ENCODE measurements at regions not wholly inside any gene's neighbourhood (a gene's known extent, or its start where the extent isn't known, plus 50 kb on each side); places are given as distances from the start of the nearest gene placed in this dataset.

DNA sequence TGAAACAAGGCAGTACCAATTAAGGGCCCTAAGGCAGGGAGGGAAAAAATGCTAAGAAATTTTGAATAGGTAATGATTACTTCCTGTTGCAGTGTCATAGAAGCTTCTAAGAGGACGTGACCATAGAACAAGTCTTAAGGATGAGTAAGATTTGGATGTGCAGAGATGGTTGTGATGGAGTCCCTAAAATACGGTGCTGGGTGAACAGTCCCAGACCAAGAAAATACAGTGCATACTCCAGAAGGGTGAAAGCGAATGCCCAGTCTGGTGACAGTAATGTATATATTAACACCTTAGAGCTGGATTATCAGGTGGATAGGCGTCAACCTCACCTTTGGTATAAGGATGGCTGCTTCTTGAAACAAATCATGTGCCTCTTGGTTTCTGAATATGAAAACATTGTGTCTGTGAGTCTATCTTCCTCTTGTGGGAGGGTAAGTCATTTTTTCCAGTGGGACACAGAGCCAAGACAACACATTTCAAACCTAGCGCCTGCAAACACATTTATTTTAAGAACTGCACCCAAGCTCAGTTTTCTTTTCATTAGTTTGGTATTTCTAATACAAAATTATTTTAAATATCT lies 101.2 kb upstream of the TP63 start:
- no peak overlapping the region for H3K4me3 ChIP-seq (ENCODE audit: low read length)
- WGBS (ENCODE audit: extremely low coverage, insufficient coverage, low lambda C conversion rate), result no CpG with 5 or more reads among the region's 5 CpGs
- no peak overlapping the region for H2BK120ac ChIP-seq (ENCODE audit: low read depth, low read length)
- no peak overlapping the region for H3K56ac ChIP-seq (ENCODE audit: low read length)
- H3K9ac ChIP-seq (ENCODE audit: low read length), result no peak overlapping the region
- H2BK5ac ChIP-seq (ENCODE audit: low read length), result no peak overlapping the region
- H2BK15ac ChIP-seq (replicated peaks; ENCODE audit: low read depth), result no peak overlapping the region
- no peak overlapping the region for H3K4me2 ChIP-seq (ENCODE audit: low read length)
- H2AK5ac ChIP-seq (ENCODE audit: low read length), result no peak overlapping the region
- no peak overlapping the region for H3K18ac ChIP-seq (ENCODE audit: low read length)
- no peak overlapping the region for H3K23ac ChIP-seq (ENCODE audit: low read length)
- H3K79me2 ChIP-seq (ENCODE audit: control insufficient read depth, insufficient read depth, low read length), result no peaks in the 10 kb centered on the region
- no peaks in the 10 kb centered on the region for H3K79me1 ChIP-seq (ENCODE audit: low read length)
- no peak for DNase-seq
- H4K8ac ChIP-seq (ENCODE audit: low read depth, low read length), result no peak overlapping the region
- no peak overlapping the region for H4K5ac ChIP-seq (ENCODE audit: low read length)
- no peaks in the 10 kb centered on the region for H3K27me3 ChIP-seq (ENCODE audit: insufficient read depth, low read length, poor library complexity)
- H3K4ac ChIP-seq (ENCODE audit: low read depth, low read length), result no peak overlapping the region
- H3K27ac ChIP-seq (ENCODE audit: low read depth, low read length), result no peak overlapping the region
- no peaks in the 10 kb centered on the region for H3K4me1 ChIP-seq (ENCODE audit: control insufficient read depth, low read depth, low read length)
- no peaks in the 10 kb centered on the region for H3K36me3 ChIP-seq (ENCODE audit: control insufficient read depth, insufficient read depth, low read length)

DNA sequence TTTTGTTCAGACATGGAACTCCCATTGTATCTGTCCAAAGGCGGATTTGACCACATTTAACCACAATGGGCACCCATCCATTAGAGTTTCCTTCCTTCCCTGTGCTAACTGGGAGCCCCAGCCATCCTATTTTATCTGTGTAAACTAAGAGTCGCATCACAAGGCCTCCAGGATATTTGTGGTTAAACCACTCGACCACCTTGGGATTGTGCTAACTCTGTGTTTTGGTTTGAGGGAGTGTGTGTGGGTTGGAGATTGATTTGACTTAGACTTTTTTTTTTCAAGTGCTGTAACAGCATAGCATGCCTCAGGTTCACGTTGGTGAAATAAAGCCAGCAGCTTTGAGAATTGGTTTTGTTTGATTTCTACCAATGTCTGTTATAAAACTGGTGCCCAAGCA lies 100.4 kb upstream of the TP63 start:
- no CpG with 5 or more reads among the region's 4 CpGs for WGBS (ENCODE audit: extremely low coverage, insufficient coverage, low lambda C conversion rate)
- H2AK5ac ChIP-seq (ENCODE audit: low read length), result no peak overlapping the region
- H3K9ac ChIP-seq (ENCODE audit: low read length), result no peak overlapping the region
- no peaks in the 10 kb centered on the region for H3K4me1 ChIP-seq (ENCODE audit: control insufficient read depth, low read depth, low read length)
- no peak overlapping the region for H3K4me2 ChIP-seq (ENCODE audit: low read length)
- no peak overlapping the region for H4K8ac ChIP-seq (ENCODE audit: low read depth, low read length)
- no peak overlapping the region for H3K27ac ChIP-seq (ENCODE audit: low read depth, low read length)
- no peak overlapping the region for H3K18ac ChIP-seq (ENCODE audit: low read length)
- no peaks in the 10 kb centered on the region for H3K36me3 ChIP-seq (ENCODE audit: control insufficient read depth, insufficient read depth, low read length)
- H3K56ac ChIP-seq (ENCODE audit: low read length), result no peak overlapping the region
- H4K5ac ChIP-seq (ENCODE audit: low read length), result no peak overlapping the region
- DNase-seq, result no peak
- no peak overlapping the region for H3K4ac ChIP-seq (ENCODE audit: low read depth, low read length)
- no peak overlapping the region for H2BK5ac ChIP-seq (ENCODE audit: low read length)
- H3K23ac ChIP-seq (ENCODE audit: low read length), result no peak overlapping the region
- no peaks in the 10 kb centered on the region for H3K79me2 ChIP-seq (ENCODE audit: control insufficient read depth, insufficient read depth, low read length)
- H2BK120ac ChIP-seq (ENCODE audit: low read depth, low read length), result no peak overlapping the region
- H3K4me3 ChIP-seq (ENCODE audit: low read length), result no peak overlapping the region
- H3K79me1 ChIP-seq (ENCODE audit: low read length), result no peaks in the 10 kb centered on the region
- H2BK15ac ChIP-seq (replicated peaks; ENCODE audit: low read depth), result no peak overlapping the region
- no peaks in the 10 kb centered on the region for H3K27me3 ChIP-seq (ENCODE audit: insufficient read depth, low read length, poor library complexity)

DNA sequence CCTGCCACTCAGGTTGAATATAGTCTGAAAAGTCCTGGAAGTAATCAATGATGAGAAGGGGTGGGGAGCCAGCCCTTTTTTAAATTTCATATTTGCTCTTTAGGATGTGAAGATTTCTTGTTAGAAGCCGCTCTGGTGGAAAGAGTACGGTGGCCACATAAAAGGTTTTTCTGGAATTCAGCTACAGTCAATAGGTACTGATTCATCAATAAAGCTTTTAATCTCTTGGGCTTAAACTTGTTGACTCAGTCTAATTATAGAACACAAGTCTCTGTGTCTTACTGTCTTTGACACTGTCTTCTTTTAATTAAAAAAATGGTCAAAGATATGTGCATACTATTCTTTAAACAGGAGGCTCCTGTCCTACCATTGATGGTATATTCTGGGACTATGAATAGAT lies 99.9 kb upstream of the TP63 start:
- no peak overlapping the region for H3K4me2 ChIP-seq (ENCODE audit: low read length)
- H3K18ac ChIP-seq (ENCODE audit: low read length), result no peak overlapping the region
- H3K4ac ChIP-seq (ENCODE audit: low read depth, low read length), result no peak overlapping the region
- H3K79me2 ChIP-seq (ENCODE audit: control insufficient read depth, insufficient read depth, low read length), result no peaks in the 10 kb centered on the region
- H4K8ac ChIP-seq (ENCODE audit: low read depth, low read length), result no peak overlapping the region
- H3K4me3 ChIP-seq (ENCODE audit: low read length), result no peak overlapping the region
- WGBS (ENCODE audit: extremely low coverage, insufficient coverage, low lambda C conversion rate), result no CpG with 5 or more reads among the region's 2 CpGs
- no peak overlapping the region for H2BK5ac ChIP-seq (ENCODE audit: low read length)
- H3K79me1 ChIP-seq (ENCODE audit: low read length), result no peaks in the 10 kb centered on the region
- H3K36me3 ChIP-seq (ENCODE audit: control insufficient read depth, insufficient read depth, low read length), result no peaks in the 10 kb centered on the region
- no peak for DNase-seq
- no peak overlapping the region for H3K56ac ChIP-seq (ENCODE audit: low read length)
- H2AK5ac ChIP-seq (ENCODE audit: low read length), result no peak overlapping the region
- H3K4me1 ChIP-seq (ENCODE audit: control insufficient read depth, low read depth, low read length), result no peaks in the 10 kb centered on the region
- H4K5ac ChIP-seq (ENCODE audit: low read length), result no peak overlapping the region
- no peak overlapping the region for H2BK15ac ChIP-seq (replicated peaks; ENCODE audit: low read depth)
- H3K27me3 ChIP-seq (ENCODE audit: insufficient read depth, low read length, poor library complexity), result no peaks in the 10 kb centered on the region
- no peak overlapping the region for H3K27ac ChIP-seq (ENCODE audit: low read depth, low read length)
- H3K9ac ChIP-seq (ENCODE audit: low read length), result no peak overlapping the region
- H2BK120ac ChIP-seq (ENCODE audit: low read depth, low read length), result no peak overlapping the region
- no peak overlapping the region for H3K23ac ChIP-seq (ENCODE audit: low read length)

DNA sequence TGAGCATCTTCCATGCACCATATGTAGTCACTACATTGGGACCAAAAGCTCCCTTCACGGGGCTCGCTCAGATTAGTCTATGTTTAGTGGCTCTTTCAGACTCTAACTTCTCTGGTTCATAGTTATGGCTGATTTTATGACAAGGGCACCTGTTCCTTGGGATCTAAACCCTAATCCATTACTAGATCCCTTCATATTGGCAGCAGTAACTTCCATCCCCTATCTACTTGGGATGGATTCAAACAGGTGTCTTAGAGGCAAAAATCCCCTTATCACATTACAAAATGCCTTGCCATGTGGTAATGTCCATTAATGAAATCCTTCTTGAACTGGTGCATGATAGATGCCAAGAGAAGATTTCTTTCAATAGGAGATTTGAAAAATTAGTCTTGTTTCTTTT lies 96.7 kb upstream of the TP63 start:
- H3K56ac ChIP-seq (ENCODE audit: low read length), result no peak overlapping the region
- no peak overlapping the region for H2BK120ac ChIP-seq (ENCODE audit: low read depth, low read length)
- no peaks in the 10 kb centered on the region for H3K36me3 ChIP-seq (ENCODE audit: control insufficient read depth, insufficient read depth, low read length)
- H2BK5ac ChIP-seq (ENCODE audit: low read length), result no peak overlapping the region
- no peak overlapping the region for H4K5ac ChIP-seq (ENCODE audit: low read length)
- H2BK15ac ChIP-seq (replicated peaks; ENCODE audit: low read depth), result no peak overlapping the region
- no peaks in the 10 kb centered on the region for H3K79me2 ChIP-seq (ENCODE audit: control insufficient read depth, insufficient read depth, low read length)
- DNase-seq, result no peak
- no peak overlapping the region for H3K23ac ChIP-seq (ENCODE audit: low read length)
- H3K79me1 ChIP-seq (ENCODE audit: low read length), result no peaks in the 10 kb centered on the region
- H3K9ac ChIP-seq (ENCODE audit: low read length), result no peak overlapping the region
- no peak overlapping the region for H2AK5ac ChIP-seq (ENCODE audit: low read length)
- H3K27ac ChIP-seq (ENCODE audit: low read depth, low read length), result no peak overlapping the region
- no peak overlapping the region for H4K8ac ChIP-seq (ENCODE audit: low read depth, low read length)
- H3K18ac ChIP-seq (ENCODE audit: low read length), result no peak overlapping the region
- no peak overlapping the region for H3K4me2 ChIP-seq (ENCODE audit: low read length)
- no peaks in the 10 kb centered on the region for H3K27me3 ChIP-seq (ENCODE audit: insufficient read depth, low read length, poor library complexity)
- no peak overlapping the region for H3K4ac ChIP-seq (ENCODE audit: low read depth, low read length)
- no CpG with 5 or more reads among the region's 2 CpGs for WGBS (ENCODE audit: extremely low coverage, insufficient coverage, low lambda C conversion rate)
- H3K4me1 ChIP-seq (ENCODE audit: control insufficient read depth, low read depth, low read length), result no peaks in the 10 kb centered on the region
- H3K4me3 ChIP-seq (ENCODE audit: low read length), result no peak overlapping the region

- Histone ChIP-seq H2BK15ac (replicated peaks; ENCODE audit: low read depth) (no peak overlapping the region), H3K27me3 (ENCODE audit: insufficient read depth, low read length, poor library complexity) (no peaks in the 10 kb centered on the region)
- no CpG with 5 or more reads among the region's 1 CpG for WGBS (ENCODE audit: extremely low coverage, insufficient coverage, low lambda C conversion rate)
Observed at GRCh38 chr3:189537135-189537534, 94.1 kb upstream of the TP63 start.

DNA sequence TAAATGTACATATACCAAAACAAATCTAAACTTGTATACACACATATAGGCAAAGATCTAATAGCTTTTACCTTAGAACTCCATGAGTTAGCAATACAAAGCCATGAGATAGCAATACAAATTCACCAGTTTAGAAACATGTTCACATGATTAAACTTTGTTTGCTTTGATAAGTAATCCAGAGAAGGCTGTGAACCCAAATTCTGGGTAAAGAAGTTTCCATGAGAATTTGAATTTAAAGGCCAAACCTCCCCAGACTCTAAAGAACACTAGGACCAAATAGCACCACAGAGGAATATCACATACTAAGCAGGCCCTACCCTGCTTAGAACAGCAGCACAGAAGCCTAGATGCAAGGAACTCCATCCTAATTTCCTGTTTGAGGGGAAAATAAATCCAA lies 83.7 kb upstream of the TP63 start:
- no peak overlapping the region for H3K23ac ChIP-seq (ENCODE audit: low read length)
- no peak overlapping the region for H2BK5ac ChIP-seq (ENCODE audit: low read length)
- no peaks in the 10 kb centered on the region for H3K27me3 ChIP-seq (ENCODE audit: insufficient read depth, low read length, poor library complexity)
- no peak overlapping the region for H3K4me2 ChIP-seq (ENCODE audit: low read length)
- no peak overlapping the region for H3K56ac ChIP-seq (ENCODE audit: low read length)
- H3K79me1 ChIP-seq (ENCODE audit: low read length), result no peaks in the 10 kb centered on the region
- H3K4me3 ChIP-seq (ENCODE audit: low read length), result no peak overlapping the region
- no peak overlapping the region for H4K5ac ChIP-seq (ENCODE audit: low read length)
- no peak overlapping the region for H3K27ac ChIP-seq (ENCODE audit: low read depth, low read length)
- H2BK15ac ChIP-seq (replicated peaks; ENCODE audit: low read depth), result no peak overlapping the region
- H3K4me1 ChIP-seq (ENCODE audit: control insufficient read depth, low read depth, low read length), result no peaks in the 10 kb centered on the region
- no peak overlapping the region for H2BK120ac ChIP-seq (ENCODE audit: low read depth, low read length)
- no peak for DNase-seq
- no peaks in the 10 kb centered on the region for H3K79me2 ChIP-seq (ENCODE audit: control insufficient read depth, insufficient read depth, low read length)
- H4K8ac ChIP-seq (ENCODE audit: low read depth, low read length), result no peak overlapping the region
- H3K9ac ChIP-seq (ENCODE audit: low read length), result no peak overlapping the region
- H2AK5ac ChIP-seq (ENCODE audit: low read length), result no peak overlapping the region
- no peak overlapping the region for H3K18ac ChIP-seq (ENCODE audit: low read length)
- no peak overlapping the region for H3K4ac ChIP-seq (ENCODE audit: low read depth, low read length)
- H3K36me3 ChIP-seq (ENCODE audit: control insufficient read depth, insufficient read depth, low read length), result no peaks in the 10 kb centered on the region

More at GRCh38 chr3:189537135-189537534, 94.1 kb upstream of the TP63 start:
- no peaks in the 10 kb centered on the region for H3K36me3 ChIP-seq (ENCODE audit: control insufficient read depth, insufficient read depth, low read length)
- no peak overlapping the region for H2BK120ac ChIP-seq (ENCODE audit: low read depth, low read length)
- no peak overlapping the region for H3K18ac ChIP-seq (ENCODE audit: low read length)
- no peak overlapping the region for H4K8ac ChIP-seq (ENCODE audit: low read depth, low read length)
- no peak overlapping the region for H2AK5ac ChIP-seq (ENCODE audit: low read length)
- H3K79me2 ChIP-seq (ENCODE audit: control insufficient read depth, insufficient read depth, low read length), result no peaks in the 10 kb centered on the region
- H3K4me3 ChIP-seq (ENCODE audit: low read length), result no peak overlapping the region
- H3K56ac ChIP-seq (ENCODE audit: low read length), result no peak overlapping the region
- no peak overlapping the region for H3K9ac ChIP-seq (ENCODE audit: low read length)
- no peak overlapping the region for H2BK5ac ChIP-seq (ENCODE audit: low read length)
- H3K4ac ChIP-seq (ENCODE audit: low read depth, low read length), result no peak overlapping the region
- no peak overlapping the region for H3K23ac ChIP-seq (ENCODE audit: low read length)
- no peak overlapping the region for H3K27ac ChIP-seq (ENCODE audit: low read depth, low read length)
- H3K79me1 ChIP-seq (ENCODE audit: low read length), result no peaks in the 10 kb centered on the region
- no peak overlapping the region for H4K5ac ChIP-seq (ENCODE audit: low read length)
- no peak overlapping the region for H3K4me2 ChIP-seq (ENCODE audit: low read length)
- no peaks in the 10 kb centered on the region for H3K4me1 ChIP-seq (ENCODE audit: control insufficient read depth, low read depth, low read length)
- no peak for DNase-seq
